ENCODE measurements at regions not wholly inside any gene's neighbourhood (a gene's known extent, or its start where the extent isn't known, plus 50 kb on each side); places are given as distances from the start of the nearest gene placed in this dataset.

GRCh38 chr18:67132919-67133318, 383.6 kb downstream of the DSEL start:
- TF ChIP-seq CTCF (IDR thresholded peaks at IDR 0.05; ENCODE audit: insufficient read depth, low read length): no peak
- TF ChIP-seq GABPA (IDR thresholded peaks at IDR 0.05; ENCODE audit: low read depth): no peak
- TF ChIP-seq REST (IDR thresholded peaks at IDR 0.05; ENCODE audit: insufficient replicate concordance, low read depth): no peak
- TF ChIP-seq POLR2AphosphoS5 (IDR thresholded peaks at IDR 0.05; ENCODE audit: low read depth): no peak
